Liver (tissue), 8 donors: ENCODE measurements at regions not wholly inside any gene's neighbourhood (a gene's known extent, or its start where the extent isn't known, plus 50 kb on each side); places are given as distances from the start of the nearest gene placed in this dataset.

Experiments used
- DNase-seq: peaks from one replicate; pipeline ENCODE4 v3.0.0-alpha.2; 2017; ENCODE audit warnings: low spot score
- H3K27ac ChIP-seq, 2 donors: one replicate each; pipeline ENCODE4 v1.7.0; 2013; ENCODE audit warnings: inconsistent platforms in 2 of 2, low read length in 2 of 2, control low read depth in 1 of 2, low read depth in 1 of 2, mild to moderate bottlenecking in 1 of 2
- H3K27me3 ChIP-seq, 4 donors: one replicate each; pipeline versions ENCODE4 v1.6.1 to v1.7.0; 2013; ENCODE audit warnings: low read length in 3 of 4, inconsistent platforms in 1 of 4, mild to moderate bottlenecking in 1 of 4, moderate library complexity in 1 of 4; ENCODE audit not compliant: control insufficient read depth in 4 of 4, insufficient read depth in 4 of 4
- H3K36me3 ChIP-seq, 4 donors: one replicate each; pipeline versions ENCODE4 v1.6.1 to v1.7.0; 2013; ENCODE audit warnings: low read length in 3 of 4, mild to moderate bottlenecking in 3 of 4, low read depth in 1 of 4, moderate library complexity in 1 of 4; ENCODE audit not compliant: control insufficient read depth in 4 of 4, insufficient read depth in 3 of 4
- H3K4me1 ChIP-seq, 4 donors: one replicate each; pipeline versions ENCODE4 v1.6.1 to v1.7.0; 2013; ENCODE audit warnings: low read length in 3 of 4, mild to moderate bottlenecking in 3 of 4, moderate library complexity in 1 of 4; ENCODE audit not compliant: control insufficient read depth in 4 of 4, insufficient read depth in 4 of 4
- H3K4me3 ChIP-seq, 3 donors: one replicate each; pipeline versions ENCODE4 v1.6.1 to v1.7.0; 2013; ENCODE audit warnings: low read length in 3 of 3, control low read depth in 1 of 3, low read depth in 1 of 3, mild to moderate bottlenecking in 1 of 3
- H3K9ac ChIP-seq, 2 donors: one replicate each; pipeline ENCODE4 v1.7.0; 2013; ENCODE audit warnings: low read length in 2 of 2, mild to moderate bottlenecking in 2 of 2, moderate library complexity in 2 of 2, control low read depth in 1 of 2, low read depth in 1 of 2
- H3K9me3 ChIP-seq, 4 donors: one replicate each; pipeline versions ENCODE4 v1.6.1 to v1.7.0; 2013; ENCODE audit warnings: low read length in 3 of 4; ENCODE audit not compliant: control insufficient read depth in 4 of 4
- EGR1 ChIP-seq, 2 donors: IDR thresholded peaks; 2 replicates each; pipeline ENCODE4 v1.6.1; 2016 to 2018; ENCODE audit warnings: antibody characterized with exemption in 2 of 2, low read depth in 2 of 2
- FOXA1 ChIP-seq: IDR thresholded peaks from 2 replicates; pipeline ENCODE4 v1.6.1; 2016; ENCODE audit warnings: antibody characterized with exemption
- FOXA2 ChIP-seq: IDR thresholded peaks from 2 replicates; pipeline ENCODE4 v1.6.1; 2016; ENCODE audit warnings: antibody characterized with exemption
- GABPA ChIP-seq, 2 donors: IDR thresholded peaks in 1 of 2; conservative IDR thresholded peaks in 1 of 2; 2 replicates each; pipeline ENCODE4 v1.6.1; 2016; ENCODE audit warnings: antibody characterized with exemption in 2 of 2, mild to moderate bottlenecking in 1 of 2, moderate library complexity in 1 of 2
- HNF4A ChIP-seq, 2 donors: conservative IDR thresholded peaks; 2 replicates each; pipeline ENCODE4 v1.6.1; 2016; ENCODE audit warnings: antibody characterized with exemption in 2 of 2, mild to moderate bottlenecking in 2 of 2
- HNF4G ChIP-seq: IDR thresholded peaks from 2 replicates; pipeline ENCODE4 v1.6.1; 2016; ENCODE audit warnings: antibody characterized with exemption
- JUND ChIP-seq, 2 donors: IDR thresholded peaks; 2 replicates each; pipeline ENCODE4 v1.6.1; 2016; ENCODE audit warnings: antibody characterized with exemption in 2 of 2
- NR2F2 ChIP-seq: IDR thresholded peaks from 2 replicates; pipeline ENCODE4 v1.6.1; 2016; ENCODE audit warnings: antibody characterized with exemption
- RAD21 ChIP-seq, 2 donors: IDR thresholded peaks; 2 replicates each; pipeline ENCODE4 v1.6.1; 2016; ENCODE audit warnings: antibody characterized with exemption in 2 of 2, mild to moderate bottlenecking in 2 of 2
- RXRA ChIP-seq, 2 donors: IDR thresholded peaks; 2 replicates each; pipeline ENCODE4 v1.6.1; 2017 to 2018; ENCODE audit warnings: antibody characterized with exemption in 2 of 2, mild to moderate bottlenecking in 1 of 2
- SP1 ChIP-seq: IDR thresholded peaks from 2 replicates; pipeline ENCODE4 v1.6.1; 2018; ENCODE audit warnings: antibody characterized with exemption, mild to moderate bottlenecking
- TAF1 ChIP-seq: conservative IDR thresholded peaks from 2 replicates; pipeline ENCODE4 v1.6.1; 2016; ENCODE audit warnings: antibody characterized with exemption, mild to moderate bottlenecking
- YY1 ChIP-seq: IDR thresholded peaks from 2 replicates; pipeline ENCODE4 v1.6.1; 2016; ENCODE audit warnings: antibody characterized with exemption, mild to moderate bottlenecking
- WGBS: extraction: QIAGEN DNeasy Blood & Tissue Kit; methylation state at CpG from one replicate; pipeline ENCODE4 v1.1.7; 2013; 5-methylcytosine and 5-hydroxymethylcytosine counted together
- TF ChIP-seq, protein P1 (sequence below): fragments of 150-350 bp; IDR thresholded peaks from 2 replicates; pipeline ENCODE4 v1.5.1; 2017; ENCODE audit warnings: improper control_type of control experiment, low read depth, low read length; ENCODE audit not compliant: missing input control
- TF ChIP-seq, protein P2 (sequence below): IDR thresholded peaks from 2 replicates; pipeline ENCODE4 v1.6.1; 2016; ENCODE audit warnings: antibody characterized with exemption
- TF ChIP-seq, protein P3 (sequence below): IDR thresholded peaks from 2 replicates; pipeline ENCODE4 v1.6.1; 2016; ENCODE audit warnings: antibody characterized with exemption
- TF ChIP-seq, protein P4 (sequence below): IDR thresholded peaks from 2 replicates; pipeline ENCODE4 v1.6.1; 2016; ENCODE audit warnings: antibody characterized with exemption, mild to moderate bottlenecking
- TF ChIP-seq, protein P5 (sequence below): IDR thresholded peaks from 2 replicates; pipeline ENCODE4 v1.6.1; 2016; ENCODE audit warnings: antibody characterized with exemption
- donor health status: healthy.
- donor health status: healthy.
- donor health status: healthy.
- donor health status: healthy.
- donor health status: healthy.

DNA sequence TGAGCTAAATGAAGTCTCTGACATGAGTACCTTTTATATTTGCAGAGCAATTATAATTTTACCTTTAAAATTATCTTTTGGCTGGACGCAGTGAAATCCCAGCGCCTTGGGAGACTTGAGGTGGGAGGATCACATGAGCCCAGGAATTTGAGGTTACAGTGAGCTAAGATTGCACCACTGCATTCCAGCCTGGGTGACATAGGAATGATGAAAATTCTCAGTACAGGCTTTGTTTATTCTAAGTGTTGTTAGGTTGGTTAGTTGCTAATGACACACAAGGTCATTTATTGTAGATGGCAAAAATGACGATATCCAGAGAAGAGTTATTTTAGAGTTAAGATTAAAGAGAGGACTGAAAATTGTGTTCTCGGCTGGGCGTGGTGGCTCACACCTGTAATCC, 87.6 kb downstream of the XRCC2 start:
- H3K9ac ChIP-seq, result no peak overlapping the region
- DNase-seq, result no peak
- no peaks in the 10 kb centered on the region for H3K36me3 ChIP-seq
- no peak overlapping the region for H3K4me3 ChIP-seq
- no peaks in the 10 kb centered on the region for H3K27me3 ChIP-seq
- TF ChIP-seq, protein P1, sequence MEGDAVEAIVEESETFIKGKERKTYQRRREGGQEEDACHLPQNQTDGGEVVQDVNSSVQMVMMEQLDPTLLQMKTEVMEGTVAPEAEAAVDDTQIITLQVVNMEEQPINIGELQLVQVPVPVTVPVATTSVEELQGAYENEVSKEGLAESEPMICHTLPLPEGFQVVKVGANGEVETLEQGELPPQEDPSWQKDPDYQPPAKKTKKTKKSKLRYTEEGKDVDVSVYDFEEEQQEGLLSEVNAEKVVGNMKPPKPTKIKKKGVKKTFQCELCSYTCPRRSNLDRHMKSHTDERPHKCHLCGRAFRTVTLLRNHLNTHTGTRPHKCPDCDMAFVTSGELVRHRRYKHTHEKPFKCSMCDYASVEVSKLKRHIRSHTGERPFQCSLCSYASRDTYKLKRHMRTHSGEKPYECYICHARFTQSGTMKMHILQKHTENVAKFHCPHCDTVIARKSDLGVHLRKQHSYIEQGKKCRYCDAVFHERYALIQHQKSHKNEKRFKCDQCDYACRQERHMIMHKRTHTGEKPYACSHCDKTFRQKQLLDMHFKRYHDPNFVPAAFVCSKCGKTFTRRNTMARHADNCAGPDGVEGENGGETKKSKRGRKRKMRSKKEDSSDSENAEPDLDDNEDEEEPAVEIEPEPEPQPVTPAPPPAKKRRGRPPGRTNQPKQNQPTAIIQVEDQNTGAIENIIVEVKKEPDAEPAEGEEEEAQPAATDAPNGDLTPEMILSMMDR, result no peak
- no peak for TF ChIP-seq FOXA1
- no peak for TF ChIP-seq EGR1 (IDR thresholded peaks at IDR 0.05; ENCODE audit: low read depth in 2 of 2)
- TF ChIP-seq HNF4G, result no peak
- TF ChIP-seq NR2F2, result no peak
- TF ChIP-seq, protein P2, sequence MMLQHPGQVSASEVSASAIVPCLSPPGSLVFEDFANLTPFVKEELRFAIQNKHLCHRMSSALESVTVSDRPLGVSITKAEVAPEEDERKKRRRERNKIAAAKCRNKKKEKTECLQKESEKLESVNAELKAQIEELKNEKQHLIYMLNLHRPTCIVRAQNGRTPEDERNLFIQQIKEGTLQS, result no peak
- no peak for TF ChIP-seq JUND (IDR thresholded peaks at IDR 0.05)
- TF ChIP-seq RXRA (IDR thresholded peaks at IDR 0.05), result no peak
- TF ChIP-seq FOXA2, result no peak
- no peak for TF ChIP-seq SP1
- no peak for TF ChIP-seq TAF1
- TF ChIP-seq HNF4A (conservative IDR thresholded peaks at IDR 0.05), result no peak
- TF ChIP-seq, protein P3, sequence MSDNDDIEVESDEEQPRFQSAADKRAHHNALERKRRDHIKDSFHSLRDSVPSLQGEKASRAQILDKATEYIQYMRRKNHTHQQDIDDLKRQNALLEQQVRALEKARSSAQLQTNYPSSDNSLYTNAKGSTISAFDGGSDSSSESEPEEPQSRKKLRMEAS, result no peak
- no peak for TF ChIP-seq YY1
- TF ChIP-seq, protein P4, sequence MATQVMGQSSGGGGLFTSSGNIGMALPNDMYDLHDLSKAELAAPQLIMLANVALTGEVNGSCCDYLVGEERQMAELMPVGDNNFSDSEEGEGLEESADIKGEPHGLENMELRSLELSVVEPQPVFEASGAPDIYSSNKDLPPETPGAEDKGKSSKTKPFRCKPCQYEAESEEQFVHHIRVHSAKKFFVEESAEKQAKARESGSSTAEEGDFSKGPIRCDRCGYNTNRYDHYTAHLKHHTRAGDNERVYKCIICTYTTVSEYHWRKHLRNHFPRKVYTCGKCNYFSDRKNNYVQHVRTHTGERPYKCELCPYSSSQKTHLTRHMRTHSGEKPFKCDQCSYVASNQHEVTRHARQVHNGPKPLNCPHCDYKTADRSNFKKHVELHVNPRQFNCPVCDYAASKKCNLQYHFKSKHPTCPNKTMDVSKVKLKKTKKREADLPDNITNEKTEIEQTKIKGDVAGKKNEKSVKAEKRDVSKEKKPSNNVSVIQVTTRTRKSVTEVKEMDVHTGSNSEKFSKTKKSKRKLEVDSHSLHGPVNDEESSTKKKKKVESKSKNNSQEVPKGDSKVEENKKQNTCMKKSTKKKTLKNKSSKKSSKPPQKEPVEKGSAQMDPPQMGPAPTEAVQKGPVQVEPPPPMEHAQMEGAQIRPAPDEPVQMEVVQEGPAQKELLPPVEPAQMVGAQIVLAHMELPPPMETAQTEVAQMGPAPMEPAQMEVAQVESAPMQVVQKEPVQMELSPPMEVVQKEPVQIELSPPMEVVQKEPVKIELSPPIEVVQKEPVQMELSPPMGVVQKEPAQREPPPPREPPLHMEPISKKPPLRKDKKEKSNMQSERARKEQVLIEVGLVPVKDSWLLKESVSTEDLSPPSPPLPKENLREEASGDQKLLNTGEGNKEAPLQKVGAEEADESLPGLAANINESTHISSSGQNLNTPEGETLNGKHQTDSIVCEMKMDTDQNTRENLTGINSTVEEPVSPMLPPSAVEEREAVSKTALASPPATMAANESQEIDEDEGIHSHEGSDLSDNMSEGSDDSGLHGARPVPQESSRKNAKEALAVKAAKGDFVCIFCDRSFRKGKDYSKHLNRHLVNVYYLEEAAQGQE, result no peak
- TF ChIP-seq, protein P5, sequence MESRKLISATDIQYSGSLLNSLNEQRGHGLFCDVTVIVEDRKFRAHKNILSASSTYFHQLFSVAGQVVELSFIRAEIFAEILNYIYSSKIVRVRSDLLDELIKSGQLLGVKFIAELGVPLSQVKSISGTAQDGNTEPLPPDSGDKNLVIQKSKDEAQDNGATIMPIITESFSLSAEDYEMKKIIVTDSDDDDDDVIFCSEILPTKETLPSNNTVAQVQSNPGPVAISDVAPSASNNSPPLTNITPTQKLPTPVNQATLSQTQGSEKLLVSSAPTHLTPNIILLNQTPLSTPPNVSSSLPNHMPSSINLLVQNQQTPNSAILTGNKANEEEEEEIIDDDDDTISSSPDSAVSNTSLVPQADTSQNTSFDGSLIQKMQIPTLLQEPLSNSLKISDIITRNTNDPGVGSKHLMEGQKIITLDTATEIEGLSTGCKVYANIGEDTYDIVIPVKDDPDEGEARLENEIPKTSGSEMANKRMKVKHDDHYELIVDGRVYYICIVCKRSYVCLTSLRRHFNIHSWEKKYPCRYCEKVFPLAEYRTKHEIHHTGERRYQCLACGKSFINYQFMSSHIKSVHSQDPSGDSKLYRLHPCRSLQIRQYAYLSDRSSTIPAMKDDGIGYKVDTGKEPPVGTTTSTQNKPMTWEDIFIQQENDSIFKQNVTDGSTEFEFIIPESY, result no peak
- WGBS, result 73% methylated on average over 5 of the region's 5 CpGs
- H3K27ac ChIP-seq, result no peak overlapping the region
- H3K9me3 ChIP-seq, result no peaks in the 10 kb centered on the region
- H3K4me1 ChIP-seq, result no peaks in the 10 kb centered on the region

DNA sequence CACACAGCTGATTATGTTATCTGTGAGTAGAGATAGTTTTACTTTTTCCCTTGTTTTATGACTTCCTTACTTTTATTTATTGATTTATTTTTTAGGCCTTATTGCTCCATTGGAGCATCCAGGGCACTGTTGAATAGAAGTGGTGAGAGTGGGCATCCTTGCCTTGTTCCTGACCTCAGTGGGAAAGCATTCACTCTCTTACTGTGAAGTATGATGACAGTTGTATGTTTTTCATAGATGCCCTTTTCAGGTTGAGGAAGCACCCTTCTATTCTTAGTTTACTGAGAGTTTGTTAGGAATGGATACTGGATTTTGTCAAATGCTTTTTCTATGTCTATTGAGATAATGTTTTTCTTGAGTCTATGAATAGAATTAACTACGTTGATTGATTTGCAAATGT, 88.6 kb downstream of the XRCC2 start:
- H3K9me3 ChIP-seq, result no peaks in the 10 kb centered on the region
- H3K27me3 ChIP-seq, result no peaks in the 10 kb centered on the region
- H3K4me3 ChIP-seq, result no peak overlapping the region
- no peak for DNase-seq
- 92% methylated on average over 1 of the region's 1 CpG for WGBS
- no peaks in the 10 kb centered on the region for H3K4me1 ChIP-seq
- no peaks in the 10 kb centered on the region for H3K36me3 ChIP-seq
- H3K27ac ChIP-seq, result no peak overlapping the region
- no peak overlapping the region for H3K9ac ChIP-seq
- TF ChIP-seq, protein P2, result no peak
- TF ChIP-seq, protein P5, result no peak
- TF ChIP-seq EGR1 (IDR thresholded peaks at IDR 0.05; ENCODE audit: low read depth in 2 of 2) (no peak), SP1 (no peak), HNF4G (no peak), FOXA2 (no peak), NR2F2 (no peak), TAF1 (no peak), YY1 (no peak), GABPA (IDR thresholded peaks at IDR 0.05 in 1 of 2, conservative IDR thresholded peaks at IDR 0.05 in 1 of 2) (no peak), JUND (IDR thresholded peaks at IDR 0.05) (no peak), RXRA (IDR thresholded peaks at IDR 0.05) (no peak), RAD21 (IDR thresholded peaks at IDR 0.05) (no peak)
- TF ChIP-seq, protein P1, result no peak
